ENCODE measurements at regions not wholly inside any gene's neighbourhood (a gene's known extent, or its start where the extent isn't known, plus 50 kb on each side); places are given as distances from the start of the nearest gene placed in this dataset.

DNA sequence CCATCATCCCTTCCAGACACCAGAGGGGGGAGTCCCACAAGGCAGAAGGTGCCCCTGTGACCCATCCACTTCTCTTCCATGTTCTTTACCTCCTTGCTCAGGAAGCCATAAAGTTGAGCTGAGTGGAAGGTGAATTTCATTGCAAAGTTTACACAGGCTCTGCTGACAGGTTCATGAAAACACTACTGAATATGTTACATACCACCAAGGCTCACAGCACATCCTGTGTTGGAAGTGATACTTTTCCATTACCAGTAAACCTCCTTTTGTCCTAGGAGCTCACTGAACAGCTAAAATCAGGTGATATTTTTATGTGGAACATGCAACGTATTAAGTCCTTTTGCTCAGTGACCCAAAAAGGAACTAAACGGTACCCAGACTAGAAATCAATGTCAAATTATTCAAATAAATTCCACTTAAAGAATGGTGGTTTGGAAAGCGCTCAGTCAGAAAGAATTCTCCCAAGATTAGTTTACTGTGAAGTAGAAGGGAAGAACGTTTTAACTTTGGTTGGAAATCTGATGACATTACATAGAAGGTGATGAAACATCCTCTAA is 196.2 kb upstream of the NUDT4 start:
- no peak for DNase-seq

DNA sequence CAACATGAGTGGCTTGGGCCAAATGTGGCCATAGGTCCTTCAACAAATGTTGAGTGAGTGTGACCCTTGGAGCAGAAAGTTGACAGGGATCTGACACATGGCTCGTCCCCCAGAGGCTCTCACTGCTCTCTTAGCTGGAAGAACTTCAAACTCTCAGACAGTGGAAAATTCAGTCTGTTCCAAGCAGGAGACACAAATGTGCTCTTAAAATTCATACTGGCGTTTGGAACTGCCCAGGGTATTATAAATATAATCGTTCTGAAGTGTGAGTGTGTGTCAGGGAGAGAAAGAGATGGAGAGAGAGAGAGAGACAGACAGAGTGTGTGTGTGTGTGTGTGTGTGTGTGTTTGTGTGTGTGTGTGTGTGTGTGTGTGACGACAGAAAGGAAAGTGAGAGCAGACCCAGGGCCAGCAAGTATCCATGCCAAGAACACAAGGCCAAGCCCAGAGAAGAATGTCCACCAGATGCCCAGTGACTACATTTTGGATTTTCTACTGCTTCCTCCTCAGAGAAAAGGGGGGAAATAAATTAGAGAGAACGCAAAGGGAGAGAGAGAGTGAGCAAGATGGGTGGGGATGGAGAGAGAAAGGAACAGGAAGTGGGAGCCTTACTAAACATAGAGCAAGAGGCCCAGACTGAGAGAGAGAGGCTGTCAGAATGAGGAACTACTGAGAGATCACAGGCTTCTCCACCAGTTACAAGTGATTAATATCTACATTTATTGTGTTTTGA is 193.6 kb upstream of the NUDT4 start:
- DNase-seq, result no peak

DNA sequence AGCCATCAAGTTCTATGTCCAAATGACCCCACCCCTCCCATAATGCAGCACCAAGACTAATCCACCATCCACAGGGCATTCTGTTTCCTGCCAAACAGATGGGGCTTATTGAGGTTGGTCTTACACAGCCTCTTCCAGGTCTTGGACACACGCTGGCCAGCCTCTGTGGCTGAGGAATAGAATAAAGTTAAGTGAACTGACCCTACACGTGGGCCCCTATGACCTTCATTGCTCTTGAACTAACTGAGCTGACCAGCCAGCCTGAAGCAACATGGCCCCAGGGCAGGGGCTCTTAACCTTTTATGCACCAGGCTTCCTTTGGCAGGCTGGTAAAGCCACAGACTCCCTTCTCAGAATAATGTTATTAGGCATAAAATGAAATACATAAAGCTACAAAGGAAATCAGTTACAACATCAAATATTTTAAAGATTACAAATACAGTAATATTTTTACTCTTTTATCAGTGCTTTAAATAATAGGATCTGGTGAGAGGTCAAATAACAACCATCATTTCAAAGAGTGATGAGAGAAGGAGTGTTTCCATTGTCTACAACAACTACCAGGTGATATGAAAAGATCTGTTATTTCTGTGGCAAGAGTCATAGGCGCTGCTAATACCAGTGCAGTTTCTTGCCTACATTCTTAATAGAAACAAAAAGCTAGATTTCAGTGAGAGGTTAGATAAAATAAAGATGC is 192.9 kb upstream of the NUDT4 start:
- no peak for DNase-seq

DNA sequence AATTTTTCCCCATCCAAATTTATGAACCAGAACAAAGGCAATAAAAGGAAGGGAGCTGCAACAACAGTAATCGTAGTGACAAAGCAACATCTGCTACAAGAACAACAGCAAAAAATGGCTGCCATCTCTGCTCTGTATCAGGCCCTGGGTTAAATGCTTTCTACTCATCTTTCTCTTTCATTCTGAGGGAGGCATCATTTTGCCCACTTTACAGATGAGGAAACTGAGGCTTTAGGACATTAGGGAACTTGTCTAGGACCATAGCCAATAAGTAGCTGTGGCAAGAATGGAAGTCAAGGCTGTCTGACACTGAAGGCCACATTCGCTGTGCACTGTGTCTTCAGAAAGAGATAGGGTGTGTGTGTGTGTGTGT is 192.4 kb upstream of the NUDT4 start:
- DNase-seq, result no peak

DNA sequence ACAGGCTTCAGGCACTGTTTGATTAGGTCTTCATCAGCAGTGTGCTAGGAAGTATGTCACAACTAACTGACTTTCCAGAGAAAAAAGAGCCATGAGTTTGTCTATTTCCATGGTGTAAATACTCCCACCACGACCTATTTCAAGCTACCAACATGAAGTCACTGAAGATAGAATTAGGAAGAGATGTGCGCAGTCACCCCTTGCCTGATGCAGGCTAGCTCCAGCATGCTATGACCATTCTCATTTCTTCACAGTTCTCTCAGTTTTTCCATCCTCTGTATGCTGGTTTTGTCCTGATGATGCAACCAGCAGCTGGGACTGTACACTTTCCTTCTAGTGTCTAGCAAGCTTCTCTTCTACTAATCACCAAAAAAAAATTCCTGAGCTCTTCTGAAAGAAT is 191.6 kb upstream of the NUDT4 start:
- no peak for DNase-seq

DNA sequence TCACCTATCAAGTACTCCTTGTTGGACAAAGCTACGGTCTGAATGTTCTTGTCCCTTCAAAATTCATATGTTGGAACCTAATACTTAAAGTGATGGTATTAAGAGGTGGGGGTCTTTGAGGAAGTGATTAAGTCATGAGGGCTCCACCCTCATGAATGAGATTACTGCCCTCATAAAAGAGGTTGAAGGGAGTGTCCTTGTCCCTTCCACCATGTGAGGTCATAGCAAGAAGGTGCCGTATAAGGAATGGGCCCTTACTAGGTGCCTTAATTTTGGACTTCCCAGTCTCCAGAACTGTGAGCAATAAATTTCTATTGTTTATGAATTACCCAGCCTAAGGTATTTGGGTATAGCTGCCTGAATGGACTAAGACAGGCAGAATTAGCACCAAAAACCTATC is 191.1 kb upstream of the NUDT4 start:
- DNase-seq, result no peak

DNA sequence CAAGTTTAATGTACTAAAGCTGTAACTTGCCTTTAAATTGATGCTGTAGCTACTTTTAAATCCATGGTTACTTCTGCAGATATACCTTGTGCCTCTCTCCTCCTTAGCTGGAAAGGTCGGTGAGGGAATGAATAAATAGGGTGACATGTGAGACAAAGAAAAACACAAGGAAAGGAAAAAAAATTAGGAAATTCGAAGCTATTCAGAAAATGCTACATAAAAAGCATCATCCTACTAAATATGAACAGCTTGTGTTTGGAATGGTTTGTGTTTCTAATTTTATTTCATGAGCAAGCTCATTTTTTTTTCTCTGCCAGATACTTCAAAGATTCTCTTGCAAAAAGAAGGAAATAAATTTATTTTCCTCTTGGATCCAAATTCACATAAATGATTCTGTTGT is 186.3 kb upstream of the NUDT4 start:
- no peak for DNase-seq

DNA sequence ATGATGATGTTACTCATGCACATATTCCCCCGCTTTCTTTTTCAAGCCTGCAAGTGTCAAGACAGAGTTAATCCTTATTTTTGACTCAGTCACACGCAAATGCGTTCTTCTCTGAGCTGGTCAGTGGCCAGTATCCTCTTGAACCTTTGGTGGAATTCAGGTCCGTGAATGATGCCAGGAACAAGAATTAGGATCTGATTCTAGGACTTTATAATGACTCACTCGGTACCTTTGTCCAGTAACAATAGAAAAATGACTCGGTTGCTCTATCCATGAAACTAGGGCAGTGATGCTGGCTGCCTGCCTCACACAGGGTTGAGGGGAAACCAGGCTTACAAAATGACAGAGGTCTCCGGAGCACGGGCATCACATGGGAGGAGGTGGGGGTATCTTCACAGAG is 185.8 kb upstream of the NUDT4 start:
- no peak for DNase-seq

DNA sequence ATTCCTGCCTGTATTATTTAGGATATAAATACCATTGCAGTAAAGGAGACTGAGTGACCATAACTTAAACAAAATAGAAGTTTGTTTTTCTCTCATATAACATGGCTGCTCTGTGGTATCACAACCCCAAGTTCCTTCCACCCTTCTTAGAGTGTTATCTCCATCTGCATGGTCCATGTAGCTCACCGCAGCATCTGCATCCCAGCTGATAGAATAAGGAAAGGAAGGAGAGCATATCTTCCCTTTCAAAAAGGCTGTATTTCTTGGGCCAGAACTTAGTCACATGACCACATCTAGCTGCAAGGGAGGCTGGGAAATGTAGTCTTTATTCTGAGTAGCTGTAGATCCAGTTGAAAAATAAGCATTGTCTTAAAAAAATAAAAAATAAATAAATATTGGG is 184.8 kb upstream of the NUDT4 start:
- DNase-seq, result no peak

DNA sequence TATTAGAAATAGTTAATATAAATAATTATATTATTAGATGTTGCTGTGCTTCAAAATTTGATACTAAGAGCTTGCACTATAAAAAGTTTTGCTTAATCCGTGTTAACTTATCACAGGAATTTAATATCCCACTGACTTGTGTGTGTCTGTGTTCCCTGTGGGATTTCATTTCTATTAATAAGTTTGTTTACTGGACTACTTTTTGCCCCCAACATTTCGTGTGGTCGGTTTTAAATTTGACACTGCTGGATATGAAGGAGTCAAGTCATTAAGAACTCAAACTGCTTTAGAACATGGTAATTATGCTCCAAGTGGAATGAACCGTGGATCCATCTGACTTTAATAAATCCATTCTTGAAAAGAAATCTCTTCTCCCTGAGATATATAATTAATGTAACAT is 182.2 kb upstream of the NUDT4 start:
- DNase-seq, result no peak

DNA sequence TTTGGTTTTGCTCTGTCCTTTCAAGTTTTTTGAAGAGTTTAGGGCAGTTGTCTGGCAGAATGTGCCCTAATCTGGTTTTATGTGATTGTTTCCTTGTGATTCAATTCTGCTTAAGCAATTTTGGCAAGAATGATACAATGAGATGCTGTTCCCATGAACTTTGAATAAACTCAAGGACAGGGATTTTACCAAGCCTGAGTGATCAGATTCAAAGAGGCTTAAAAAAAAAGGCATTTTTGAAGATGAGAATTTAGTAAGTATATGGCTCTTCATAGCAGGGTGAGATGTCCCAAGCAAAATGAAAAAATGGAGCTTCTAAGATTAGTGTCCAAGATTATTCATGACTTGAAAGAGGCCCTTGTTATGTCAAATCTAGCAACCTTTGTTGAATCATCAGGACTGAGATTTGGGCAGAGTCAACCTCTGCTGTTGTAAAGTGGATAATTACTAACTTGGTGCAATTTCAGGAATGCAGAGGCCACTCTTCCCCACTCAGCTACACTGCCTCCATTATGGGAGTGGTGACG is 180.6 kb upstream of the NUDT4 start:
- no peak for DNase-seq

DNA sequence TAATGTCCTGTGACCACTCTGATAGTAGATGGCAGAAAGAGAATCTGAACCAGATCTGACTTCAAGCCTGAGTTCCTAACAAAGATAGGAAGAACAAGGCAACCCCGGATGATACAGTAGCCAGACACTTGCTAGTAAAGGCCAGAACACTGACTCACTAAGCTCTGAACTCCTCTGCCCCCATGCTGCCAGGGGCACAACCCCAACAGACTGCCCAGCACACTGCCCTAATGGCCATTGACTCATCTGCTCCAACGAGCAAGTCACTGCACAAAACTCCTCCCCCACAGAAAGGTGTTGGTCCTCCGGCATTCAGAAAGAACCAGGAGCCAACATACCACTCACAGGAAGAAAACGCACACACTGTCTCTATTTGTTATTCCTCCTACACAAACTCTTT is 179.6 kb upstream of the NUDT4 start:
- DNase-seq, result no peak

DNA sequence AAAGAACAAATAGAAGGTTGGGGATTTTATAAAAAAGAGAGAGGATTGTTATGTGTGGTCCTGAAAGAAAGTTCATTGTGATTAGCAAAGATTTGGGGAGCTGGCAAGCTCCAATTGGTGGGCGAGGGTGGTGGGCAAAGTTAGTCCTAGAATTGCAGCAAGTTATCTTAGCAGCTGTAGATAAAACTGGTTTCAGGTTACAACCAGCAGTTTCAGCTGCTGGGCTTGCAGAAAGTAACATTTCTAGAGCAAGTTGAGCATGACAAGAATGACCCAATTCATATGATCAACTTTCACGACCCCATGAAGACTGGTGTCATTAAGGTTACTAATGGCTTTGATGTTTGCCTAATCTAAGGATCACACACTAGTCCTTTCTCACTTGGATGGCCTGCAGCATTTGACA is 177.9 kb upstream of the NUDT4 start:
- DNase-seq, result no peak

DNA sequence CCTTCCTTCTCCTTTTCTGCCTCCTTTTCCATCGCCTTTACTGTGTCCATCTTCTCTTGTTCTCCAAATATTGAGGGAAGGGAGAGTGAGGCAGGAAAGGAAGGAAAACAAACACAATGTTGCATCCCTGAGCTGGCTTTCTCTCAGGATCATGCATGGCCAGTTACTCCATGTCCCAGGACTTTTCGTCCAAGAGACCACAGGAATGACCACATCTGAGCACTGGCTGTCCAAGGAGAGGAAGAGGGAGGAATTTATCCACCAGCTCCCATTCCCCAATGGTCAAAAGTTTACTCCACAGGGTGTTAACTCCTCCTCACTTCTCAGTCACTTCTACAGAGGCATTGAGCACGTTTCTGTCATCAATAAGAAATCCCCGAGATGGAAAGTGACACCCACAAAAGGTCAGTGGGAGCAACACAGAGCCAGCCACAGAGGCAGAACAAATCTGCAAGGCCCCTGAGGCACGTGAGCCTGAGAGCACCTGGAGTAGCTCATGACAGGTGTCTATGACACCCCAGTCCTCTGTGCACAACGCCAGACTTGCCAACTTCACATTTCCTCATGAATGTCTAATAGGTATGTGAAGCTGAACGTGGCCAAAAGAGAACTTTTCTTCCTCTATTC is 177.3 kb upstream of the NUDT4 start:
- no peak for DNase-seq

DNA sequence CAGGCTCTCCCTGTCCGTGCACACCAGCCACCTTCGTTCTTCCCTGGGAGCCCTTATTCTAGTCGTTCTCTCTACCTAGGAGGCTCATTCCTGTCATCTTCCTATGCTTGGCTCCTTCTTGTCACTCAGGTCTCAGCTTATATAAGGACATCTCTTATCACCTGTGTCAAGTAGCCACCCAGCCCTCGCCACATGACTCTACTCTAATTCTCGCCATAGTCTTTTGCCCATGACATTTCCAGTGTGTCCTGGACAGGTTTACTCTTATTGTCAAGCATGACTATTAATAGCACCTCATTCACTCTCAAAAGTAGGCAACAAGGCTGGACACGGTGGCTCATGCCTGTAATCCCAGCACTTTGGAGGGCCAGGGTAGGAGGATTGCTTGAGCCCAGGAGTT is 175.7 kb upstream of the NUDT4 start:
- DNase-seq, result no peak

DNA sequence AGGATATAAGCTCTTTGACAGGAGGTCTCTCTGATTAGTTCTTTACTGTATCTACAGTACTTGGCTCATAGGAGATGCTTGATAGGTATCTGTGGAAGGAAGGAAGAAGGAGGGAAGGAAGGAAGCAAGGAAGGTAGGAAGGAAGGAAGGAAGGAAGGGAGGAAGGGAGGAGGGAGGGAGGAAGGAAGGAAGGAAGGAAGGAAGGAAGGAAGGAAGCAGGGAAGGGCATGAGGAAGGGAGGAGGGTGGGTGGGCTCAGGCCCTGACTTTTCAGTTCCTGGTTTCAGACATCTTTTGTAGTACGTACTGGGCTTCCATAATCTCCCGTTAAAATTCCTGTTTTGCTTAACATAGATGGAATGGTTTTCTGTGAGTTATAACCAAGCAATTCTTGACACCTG is 175.0 kb upstream of the NUDT4 start:
- DNase-seq, result no peak

DNA sequence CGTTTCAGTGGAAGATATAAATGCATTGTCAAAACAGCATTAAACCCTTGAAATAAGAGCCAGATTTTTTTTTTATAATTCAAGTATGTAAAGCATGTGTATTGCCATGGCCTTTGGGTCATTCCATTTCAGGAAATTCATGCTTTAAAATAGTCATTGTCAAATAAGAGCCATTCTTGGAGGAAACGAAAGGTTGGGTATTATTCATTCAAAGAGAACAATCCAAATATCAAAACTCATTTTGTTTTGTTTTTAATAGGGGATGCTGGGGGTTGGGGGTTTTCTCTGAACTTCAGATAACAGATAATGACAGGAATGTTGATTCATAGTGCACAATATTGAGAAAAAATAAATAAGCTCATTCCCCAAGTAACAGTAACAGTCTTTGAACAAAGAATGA is 174.4 kb upstream of the NUDT4 start:
- no peak for DNase-seq

DNA sequence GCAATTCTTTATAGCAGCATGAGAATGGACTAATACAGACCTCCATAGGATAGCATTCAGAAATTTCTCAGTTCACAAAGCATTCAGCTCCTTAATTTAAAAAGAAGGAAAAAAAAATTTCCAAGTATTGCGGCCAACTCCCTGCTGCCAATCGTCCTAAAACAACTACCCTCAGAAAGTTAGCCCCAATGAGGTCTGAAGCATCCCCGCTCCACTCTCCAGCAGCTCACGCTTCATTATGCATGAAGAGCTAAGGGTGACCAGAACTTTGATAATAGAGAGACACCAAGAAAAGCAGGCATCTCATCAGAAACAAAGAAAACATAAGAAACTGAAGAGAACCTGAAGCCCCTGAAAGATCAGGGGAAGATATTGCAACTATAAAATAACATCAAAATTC is 172.8 kb upstream of the NUDT4 start:
- DNase-seq, result no peak

DNA sequence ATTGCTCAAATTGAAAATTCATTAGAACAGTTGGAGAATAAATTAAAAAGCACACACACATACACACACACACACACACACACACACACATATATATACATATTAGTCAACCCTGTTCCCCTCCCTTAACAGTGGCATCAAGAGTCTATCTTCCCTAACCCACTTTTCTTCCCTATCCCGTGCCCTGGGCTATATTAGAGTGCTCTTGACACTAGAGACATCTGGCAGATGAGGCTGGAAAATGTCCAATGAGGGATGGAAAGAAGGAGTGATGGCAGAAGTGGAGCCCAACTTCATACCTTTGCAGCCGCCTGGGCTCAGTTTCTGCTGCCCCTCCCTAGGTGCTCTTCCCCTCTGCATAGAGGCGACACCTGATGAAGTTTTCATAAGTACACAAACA is 172.4 kb upstream of the NUDT4 start:
- no peak for DNase-seq

DNA sequence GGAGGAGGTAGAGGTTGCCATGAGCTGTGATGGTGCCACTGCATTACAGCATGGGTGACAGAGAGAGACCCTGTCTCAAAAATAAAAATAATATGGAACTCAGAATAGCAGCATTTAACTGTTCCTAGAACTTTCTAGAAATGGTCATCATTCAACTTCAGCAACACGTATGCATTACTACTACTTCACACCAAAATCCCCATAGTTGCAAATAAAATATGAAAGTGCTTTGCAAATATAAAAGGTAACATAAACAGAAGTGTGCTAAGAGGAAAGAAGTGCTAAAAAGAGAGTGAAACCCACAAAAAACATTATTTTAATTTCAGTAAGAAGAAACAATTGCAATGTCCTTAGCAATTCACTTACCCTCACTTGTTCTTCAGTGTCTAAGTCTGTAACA is 169.7 kb upstream of the NUDT4 start:
- DNase-seq, result no peak

DNA sequence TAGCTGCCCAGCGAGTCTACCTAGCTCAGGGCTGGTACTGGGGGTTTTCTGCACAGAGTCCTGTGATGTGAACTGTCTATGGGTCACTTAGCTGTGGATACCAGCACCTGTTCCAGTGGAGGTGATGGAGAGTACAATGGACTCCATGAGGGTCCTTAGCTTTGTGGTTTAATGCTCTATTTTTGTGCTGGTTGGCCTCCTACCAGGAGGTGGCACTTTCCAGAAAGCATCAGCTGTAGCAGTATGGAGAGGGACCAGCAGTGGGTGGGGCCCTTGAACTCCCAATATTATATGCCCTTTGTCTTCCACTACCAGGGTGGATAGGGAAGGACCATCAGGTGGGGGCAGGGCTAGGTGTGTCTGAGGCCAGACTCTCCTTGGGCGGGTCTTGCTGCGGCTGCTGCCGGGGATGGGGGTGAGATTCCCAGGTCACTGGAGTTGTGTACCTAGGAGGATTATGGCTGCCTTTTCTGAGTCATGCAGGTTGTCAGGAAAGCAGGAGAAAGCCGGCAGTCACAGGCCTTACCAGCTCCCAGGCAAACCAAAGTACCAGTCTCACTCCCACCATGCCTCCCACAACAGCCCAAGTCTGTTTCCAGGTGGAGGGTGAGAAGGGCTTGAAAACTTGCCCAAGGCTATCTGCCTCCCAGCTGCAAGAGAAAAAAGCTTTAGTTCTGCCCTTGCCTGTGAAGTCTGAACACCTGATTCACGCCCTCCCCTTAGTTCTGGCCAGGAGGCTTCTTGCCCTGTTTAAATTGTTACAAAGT is 163.0 kb upstream of the NUDT4 start:
- no peak for DNase-seq

DNA sequence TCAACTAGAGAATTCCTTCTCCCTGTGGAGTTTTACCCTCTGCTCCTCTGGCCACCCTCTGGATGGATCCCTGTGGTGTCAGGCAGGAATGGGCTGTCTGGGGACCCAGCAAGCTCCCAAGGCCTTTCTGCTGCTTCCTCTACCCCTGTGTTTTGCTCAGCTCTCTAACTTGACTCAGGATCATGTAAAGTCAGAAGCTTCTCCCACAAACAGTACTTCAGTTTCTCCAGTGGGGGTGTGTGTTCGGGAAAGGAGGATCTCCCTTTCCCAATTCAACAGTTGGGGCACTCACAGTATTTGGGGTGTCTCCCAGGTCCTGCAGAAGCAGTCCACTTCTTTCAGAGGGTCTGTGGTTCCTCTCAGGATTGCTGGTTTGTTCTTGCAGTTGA is 162.4 kb upstream of the NUDT4 start:
- DNase-seq, result no peak

DNA sequence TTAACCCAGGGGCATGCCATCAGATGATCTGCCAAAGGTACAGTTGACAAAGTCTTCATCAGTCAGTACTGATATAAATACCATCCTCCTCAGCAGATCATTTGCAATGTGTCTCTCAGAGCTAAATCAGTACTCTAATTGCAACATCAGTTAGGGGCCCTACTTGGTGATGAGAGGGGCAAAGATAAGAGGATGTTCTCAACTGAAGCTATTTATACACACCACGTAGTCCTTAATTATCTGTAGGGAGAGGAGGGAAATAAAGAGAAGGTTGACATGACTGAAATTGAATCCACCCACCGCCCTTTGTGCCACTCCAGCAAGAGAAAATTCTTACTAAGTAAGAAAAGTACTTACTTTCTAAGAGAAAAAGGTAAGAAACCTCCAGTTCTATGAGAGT is 157.8 kb upstream of the NUDT4 start:
- DNase-seq, result no peak

Data from NCI-H1436 (cell line).